A673 (cell line): ENCODE measurements at regions not wholly inside any gene's neighbourhood (a gene's known extent, or its start where the extent isn't known, plus 50 kb on each side); places are given as distances from the start of the nearest gene placed in this dataset.

Experiments used
- CTCF ChIP-seq: fragments of 300-800, 200-600 bp; sonication (generic); conservative IDR thresholded peaks from 2 replicates; pipeline ENCODE4 v1.5.1; 2017; ENCODE audit warnings: low read depth, mild to moderate bottlenecking, antibody characterized with exemption, low read length, moderate library complexity, mixed read lengths
- EZH2 ChIP-seq: fragments of 200-600 bp; sonication (generic); IDR thresholded peaks from 2 replicates; pipeline ENCODE4 v1.6.1; 2017; ENCODE audit warnings: borderline replicate concordance, low read depth, mild to moderate bottlenecking, mixed read lengths, antibody characterized with exemption, low read length; ENCODE audit not compliant: poor library complexity, severe bottlenecking

DNA sequence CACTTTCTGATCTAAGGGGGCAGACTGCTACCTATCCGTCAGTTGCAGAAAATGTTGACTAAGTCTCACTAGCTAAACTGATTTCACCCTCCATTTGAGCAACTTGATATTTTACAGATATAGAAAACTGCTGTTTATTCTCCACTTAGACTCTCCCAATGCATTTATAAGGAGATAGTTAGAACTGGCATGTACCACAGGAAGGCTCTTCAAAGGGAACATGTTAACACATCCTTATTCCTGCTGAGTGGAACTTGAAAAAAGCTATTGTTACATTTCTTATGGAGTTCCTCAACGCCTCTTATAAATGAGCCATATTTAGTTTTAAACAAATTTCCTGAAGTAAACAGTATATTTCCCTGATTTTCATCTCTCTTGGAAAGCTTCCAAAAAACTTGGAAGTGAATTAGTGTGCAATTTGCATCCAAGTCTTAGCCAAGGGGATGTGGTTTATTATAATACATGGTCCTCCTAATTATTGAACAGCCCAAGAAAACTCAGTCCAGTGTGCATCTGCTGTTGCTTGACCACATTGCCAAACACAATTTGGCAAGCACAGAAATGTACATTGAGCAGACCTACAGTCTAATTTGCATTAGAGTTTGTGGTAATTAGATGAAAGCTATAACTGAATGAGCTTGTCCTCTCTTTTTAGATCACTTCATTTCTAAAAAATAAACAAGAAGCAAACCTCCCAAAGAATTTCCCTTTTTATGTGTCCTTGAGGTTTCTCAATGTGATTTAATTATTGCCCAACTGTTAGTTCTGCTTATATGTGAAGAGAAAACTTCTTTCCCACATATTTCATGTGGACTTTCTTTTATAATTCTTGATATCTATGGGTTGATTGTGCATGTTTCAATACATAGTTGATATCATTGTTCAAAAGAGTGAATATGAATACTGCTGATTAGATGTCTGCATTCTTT lies 72.6 kb upstream of the DPH6 start:
- TF ChIP-seq CTCF (no peak), EZH2 (no peak)
